GM18511 (cell line): ENCODE measurements at regions not wholly inside any gene's neighbourhood (a gene's known extent, or its start where the extent isn't known, plus 50 kb on each side); places are given as distances from the start of the nearest gene placed in this dataset.
A peak's percentile ranks its signal among the peaks of the same experiment; 100 is the strongest.
"Not testable (repeated sequence)": the region's sequence is repeated elsewhere in the genome, so short reads cannot be mapped to it uniquely, and the experiment has no call there.

ENCODE experiments used
- ATAC-seq: cut with Tn5 transposase; IDR thresholded peaks from one replicate; pipeline ENCODE4 v1.9.1; 2021; ENCODE audit warnings: mild to moderate bottlenecking, moderate library complexity; ENCODE audit not compliant: unreplicated experiment

- no peak for ATAC-seq
Measured at GRCh38 chr5:71771191-71771590, 52.1 kb downstream of the CARTPT start.

- ATAC-seq = no peak
Measured at GRCh38 chr5:71778678-71779276, 59.7 kb downstream of the CARTPT start.

GRCh38 chr5:71780597-71780996, 61.5 kb downstream of the CARTPT start:
- ATAC-seq = no peak

- ATAC-seq = peak; percentile 44
Measured at GRCh38 chr5:71782393-71782770, 63.3 kb downstream of the CARTPT start.

GRCh38 chr5:71782771-71783770, 64.0 kb downstream of the CARTPT start:
- ATAC-seq = peak; percentile 97

GRCh38 chr5:71783891-71784290, 64.8 kb downstream of the CARTPT start:
- ATAC-seq = no peak

GRCh38 chr5:71786337-71787055, 67.4 kb downstream of the CARTPT start:
- no peak for ATAC-seq

GRCh38 chr5:71788794-71789193, 69.7 kb downstream of the CARTPT start:
- no peak for ATAC-seq

GRCh38 chr5:71789746-71790145, 70.7 kb downstream of the CARTPT start:
- ATAC-seq = no peak

GRCh38 chr5:71790433-71790832, 71.4 kb downstream of the CARTPT start:
- ATAC-seq = no peak

- not testable (repeated sequence) for ATAC-seq
Measured at GRCh38 chr5:71792041-71792440, 73.0 kb downstream of the CARTPT start.

GRCh38 chr5:71794061-71794695, 75.1 kb downstream of the CARTPT start:
- no peak for ATAC-seq

GRCh38 chr5:71802673-71803072, 83.6 kb downstream of the CARTPT start:
- ATAC-seq = no peak

GRCh38 chr5:71806711-71807110, 87.6 kb downstream of the CARTPT start:
- no peak for ATAC-seq

- ATAC-seq = no peak
Measured at GRCh38 chr5:71807909-71808308, 88.8 kb downstream of the CARTPT start.

GRCh38 chr5:71809446-71809845, 90.4 kb downstream of the CARTPT start:
- ATAC-seq = no peak

GRCh38 chr5:71810023-71810422, 90.9 kb downstream of the CARTPT start:
- no peak for ATAC-seq

- no peak for ATAC-seq
Measured at GRCh38 chr5:71810471-71811195, 91.6 kb downstream of the CARTPT start.

GRCh38 chr5:71811779-71812178, 92.7 kb downstream of the CARTPT start:
- ATAC-seq = no peak

GRCh38 chr5:71816307-71816706, 97.2 kb downstream of the CARTPT start:
- ATAC-seq = no peak
